ENCODE measurements at regions not wholly inside any gene's neighbourhood (a gene's known extent, or its start where the extent isn't known, plus 50 kb on each side); places are given as distances from the start of the nearest gene placed in this dataset.

GRCh38 chr5:96207420-96207819, 225.6 kb downstream of the PCSK1 start:
- TF ChIP-seq CTCF (conservative IDR thresholded peaks at IDR 0.05): no peak
- TF ChIP-seq EZH2 (IDR thresholded peaks at IDR 0.05; ENCODE audit: low read depth): no peak
